AML-193 (cell line): ENCODE measurements at regions not wholly inside any gene's neighbourhood (a gene's known extent, or its start where the extent isn't known, plus 50 kb on each side); places are given as distances from the start of the nearest gene placed in this dataset.

Source experiments
- DNase-seq, 2 experiments: peaks; one replicate each; lab custom pipeline; 2025; lab: John Stamatoyannopoulos, UW

DNA sequence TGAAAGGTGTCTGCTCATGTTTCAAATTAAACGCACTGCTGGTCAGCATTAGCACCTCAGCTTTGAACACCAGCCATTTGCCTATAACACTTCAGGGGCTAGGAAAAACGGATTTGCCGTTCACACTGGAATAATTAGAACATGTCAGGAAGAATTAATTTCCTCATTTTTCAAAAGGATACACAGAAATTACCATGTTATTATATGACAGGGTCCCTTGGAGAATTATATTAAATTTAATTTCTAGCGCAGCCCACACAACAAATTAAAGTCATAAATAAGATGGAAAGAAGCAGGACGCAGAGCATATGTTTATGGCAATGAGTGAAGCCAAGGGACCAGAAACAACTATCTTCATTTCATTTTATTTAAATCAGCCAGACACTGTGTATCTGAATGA is 83.8 kb upstream of the SOX6 start:
- no peak for DNase-seq

DNA sequence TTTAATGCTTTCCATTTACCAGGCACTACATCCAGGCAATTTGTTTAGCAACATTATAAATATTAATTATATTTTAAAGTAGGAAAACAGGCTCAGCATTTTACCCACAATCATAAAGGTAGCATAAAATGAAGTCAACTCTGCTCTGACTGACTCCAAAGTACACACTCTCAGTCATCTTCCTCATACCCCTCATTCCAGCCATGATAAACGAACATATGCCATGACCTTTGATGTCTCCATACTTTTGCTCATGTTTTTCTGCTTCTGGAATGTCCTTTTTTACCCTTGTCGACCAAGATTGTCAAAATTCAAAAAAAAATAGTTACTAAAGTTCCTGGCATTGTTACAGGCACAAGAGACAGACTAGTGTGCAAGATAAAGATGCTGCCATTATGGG is 77.7 kb upstream of the SOX6 start:
- no peak for DNase-seq

DNA sequence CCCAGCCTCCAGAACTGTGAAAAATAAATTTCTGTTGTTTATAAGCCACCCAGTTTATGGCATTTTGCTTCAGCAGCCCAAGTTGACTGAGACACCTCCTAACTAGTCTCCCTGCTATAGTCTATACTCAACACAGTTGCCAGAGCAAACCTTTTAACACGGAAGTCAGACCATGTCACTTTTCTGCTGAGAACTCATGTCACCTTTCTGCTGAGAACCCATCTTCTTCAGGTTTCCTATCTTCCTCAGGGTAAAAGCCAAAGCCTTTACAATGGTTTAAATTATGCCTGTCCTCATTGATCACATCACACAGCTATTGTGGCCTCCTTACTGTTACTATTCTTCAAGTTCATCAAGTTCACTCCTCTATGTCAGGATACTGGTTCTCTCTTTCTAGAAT is 74.3 kb upstream of the SOX6 start:
- no peak for DNase-seq

DNA sequence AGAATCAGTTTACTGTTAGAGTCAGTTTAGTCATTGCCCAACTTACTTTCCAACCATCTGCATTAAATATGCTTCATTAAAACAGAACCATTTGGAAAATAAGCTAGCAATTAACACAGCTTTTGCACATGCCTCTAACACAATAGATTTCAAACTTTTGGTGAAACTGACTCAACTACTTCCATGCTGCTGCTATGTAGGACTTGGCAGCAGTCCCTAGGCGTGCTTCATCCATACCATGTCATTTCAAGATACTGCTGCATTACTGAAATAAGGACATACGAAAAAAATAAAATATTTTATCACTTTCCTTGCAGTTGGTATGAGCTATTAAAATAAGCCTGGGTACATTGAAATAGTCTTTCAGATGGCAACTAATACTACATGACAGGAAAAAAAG is 65.5 kb upstream of the SOX6 start:
- DNase-seq: no peak

DNA sequence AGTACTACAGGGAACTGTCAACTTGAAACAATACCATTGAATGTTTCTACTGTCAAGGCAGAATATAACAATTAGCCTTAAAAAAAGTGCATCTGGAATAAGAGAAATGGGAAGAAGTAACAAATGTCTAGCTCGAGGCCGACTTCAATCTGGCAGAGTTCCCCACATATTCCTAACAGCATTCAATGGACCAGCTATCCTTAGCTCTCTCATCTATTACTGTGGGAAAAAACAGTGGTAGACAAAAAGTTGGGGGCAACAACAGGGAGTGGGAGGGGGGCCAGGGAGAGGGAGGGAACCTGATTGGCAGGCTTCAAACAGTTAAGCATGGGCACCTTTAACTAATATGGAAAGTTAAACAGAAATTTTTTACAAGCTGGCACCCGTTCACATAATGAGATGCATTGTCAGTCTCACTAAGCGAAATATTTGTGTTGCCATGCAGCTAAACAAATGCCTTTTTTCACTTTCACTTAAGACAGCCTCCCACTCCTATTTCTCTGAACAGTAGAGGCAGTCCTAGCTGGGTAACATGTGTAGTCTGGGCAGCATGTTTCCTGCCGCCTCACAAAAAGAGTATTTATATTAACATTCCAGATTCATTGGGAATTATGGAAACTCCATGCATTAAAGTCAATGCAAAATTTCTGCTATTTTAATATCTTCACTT is 62.2 kb upstream of the SOX6 start:
- DNase-seq: no peak

DNA sequence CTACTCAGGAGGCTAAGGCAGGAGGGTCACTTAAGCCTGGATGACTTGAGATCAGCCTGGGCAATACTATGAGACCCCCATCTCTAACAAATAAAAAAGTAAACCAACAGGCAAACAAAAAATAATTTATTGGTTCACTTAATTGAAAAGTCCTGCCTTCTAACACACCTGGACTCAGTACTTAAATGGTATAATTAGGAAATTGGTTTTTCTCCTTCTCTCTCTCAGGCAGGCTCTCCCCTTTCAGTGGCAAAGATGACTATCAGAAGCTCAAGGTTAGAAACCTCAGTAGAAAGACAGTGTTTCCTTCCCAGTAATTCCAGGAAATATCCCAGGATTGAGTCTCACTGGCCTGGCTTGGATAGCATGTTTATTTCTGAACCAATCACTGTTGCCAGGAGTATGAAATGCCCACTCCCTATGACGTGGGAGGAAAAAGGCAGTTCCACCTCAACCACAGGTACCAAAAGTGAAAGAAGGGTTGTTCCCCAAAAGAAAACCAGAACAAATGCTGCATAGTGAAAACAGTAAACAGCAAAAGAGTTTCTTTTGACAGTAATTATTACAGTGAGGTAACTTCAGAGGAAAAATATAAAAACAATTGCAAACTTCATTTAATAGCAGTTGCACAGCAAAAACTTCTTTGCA is 56.3 kb upstream of the SOX6 start:
- no peak for DNase-seq

DNA sequence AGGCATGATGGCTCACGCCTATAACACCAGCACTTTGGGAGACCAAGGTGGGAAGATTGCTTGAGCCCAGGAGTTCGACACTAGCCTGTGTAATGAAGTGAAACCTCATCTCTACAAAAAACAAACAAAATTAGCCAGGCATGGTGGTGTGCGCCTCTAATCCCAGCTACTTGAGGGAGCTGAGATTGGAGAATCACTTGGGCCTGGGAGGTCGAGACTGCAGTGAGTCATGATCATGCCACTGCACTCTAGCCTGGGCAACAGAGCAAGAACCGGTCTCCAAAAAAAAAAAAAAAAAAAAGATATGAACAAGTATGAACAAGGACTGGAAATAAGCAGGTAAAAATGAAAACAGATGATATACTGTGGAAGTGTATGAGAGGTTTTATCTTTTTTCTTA is 54.1 kb upstream of the SOX6 start:
- DNase-seq: no peak

DNA sequence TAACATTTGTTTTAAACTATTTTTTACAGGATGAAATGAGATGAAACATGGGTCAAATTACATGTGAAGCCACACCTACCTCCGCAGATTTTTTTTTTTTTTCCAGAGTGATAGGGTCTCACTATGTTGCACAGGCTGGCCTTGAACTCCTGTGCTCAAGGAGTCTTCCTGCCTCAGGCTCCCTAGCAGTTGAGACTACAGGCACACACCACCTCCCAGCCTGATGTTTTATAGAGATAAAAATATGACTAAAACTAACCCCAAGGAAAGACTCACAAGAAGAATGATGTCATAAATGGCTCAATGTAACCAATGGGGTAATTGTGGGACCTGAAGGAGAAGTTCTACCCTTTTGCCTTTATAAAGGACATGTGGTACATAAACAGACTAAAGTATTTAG is 52.3 kb upstream of the SOX6 start:
- DNase-seq: no peak

DNA sequence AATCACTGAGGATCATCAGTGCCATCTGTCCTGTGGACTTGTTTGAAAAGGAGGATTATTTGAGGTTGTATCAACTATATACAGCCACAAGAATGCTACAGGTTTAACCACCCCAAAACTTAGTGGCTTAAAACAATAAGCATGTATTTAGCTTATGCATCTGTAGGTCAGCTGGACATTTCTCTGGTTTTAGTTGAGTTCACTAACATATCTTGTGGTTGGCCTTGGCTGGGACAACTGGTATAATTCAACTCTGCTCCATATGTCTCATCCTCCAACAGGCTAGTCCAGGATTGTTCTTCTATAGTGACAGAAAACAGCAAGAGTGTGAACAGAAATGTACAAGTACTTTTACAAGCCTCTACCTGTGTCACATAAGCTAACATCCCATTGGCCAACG is 49.9 kb upstream of the SOX6 start:
- no peak for DNase-seq
